ENCODE measurements at regions not wholly inside any gene's neighbourhood (a gene's known extent, or its start where the extent isn't known, plus 50 kb on each side); places are given as distances from the start of the nearest gene placed in this dataset.

DNA sequence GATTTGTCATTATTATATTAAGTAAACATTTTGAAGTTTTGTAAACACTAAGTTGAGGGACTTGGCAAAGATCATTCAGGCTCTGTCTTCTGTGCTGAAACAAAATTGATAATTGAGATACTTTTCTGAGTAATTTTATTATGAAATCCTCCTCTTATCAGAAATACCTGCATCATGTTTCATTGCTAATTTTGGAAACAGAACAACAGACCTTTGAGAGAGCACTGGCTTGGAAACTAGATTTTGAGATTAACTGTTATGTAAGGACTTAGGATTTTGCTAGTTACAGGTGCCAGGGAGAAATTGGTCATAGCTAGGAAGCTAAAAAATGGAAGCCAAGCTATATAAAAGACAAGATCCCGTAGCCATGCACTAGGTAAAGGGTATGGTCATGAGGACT, 201.7 kb upstream of the DCN start:
- Histone ChIP-seq H3K9me3 (ENCODE audit: insufficient read depth, low read length) (no peaks in the 10 kb centered on the region), H3K9me2 (replicated peaks; ENCODE audit: insufficient read depth, low read length) (no peaks in the 10 kb centered on the region), H3K79me2 (ENCODE audit: insufficient read depth, low read length) (no peaks in the 10 kb centered on the region), H3K36me3 (ENCODE audit: low read length) (no peaks in the 10 kb centered on the region), H3F3A (ENCODE audit: insufficient read depth) (no peaks in the 10 kb centered on the region), H3K27ac (ENCODE audit: low read depth, low read length) (no peak overlapping the region), H3K9ac (ENCODE audit: low read length) (no peak overlapping the region), H3K4me2 (ENCODE audit: low read depth, low read length, poor library complexity, severe bottlenecking) (no peak overlapping the region), H3K4me3 (ENCODE audit: insufficient read depth, low read length, poor library complexity, severe bottlenecking) (no peak overlapping the region), H2AFZ (ENCODE audit: low read depth, low read length, severe bottlenecking) (no peak overlapping the region), H4K20me1 (ENCODE audit: low read depth, low read length) (no peaks in the 10 kb centered on the region), H3K27me3 (ENCODE audit: low read length) (no peaks in the 10 kb centered on the region)
- TF ChIP-seq EZH2phosphoT487 (conservative IDR thresholded peaks at IDR 0.05; ENCODE audit: low read length): no peak
- TF ChIP-seq, protein P1, sequence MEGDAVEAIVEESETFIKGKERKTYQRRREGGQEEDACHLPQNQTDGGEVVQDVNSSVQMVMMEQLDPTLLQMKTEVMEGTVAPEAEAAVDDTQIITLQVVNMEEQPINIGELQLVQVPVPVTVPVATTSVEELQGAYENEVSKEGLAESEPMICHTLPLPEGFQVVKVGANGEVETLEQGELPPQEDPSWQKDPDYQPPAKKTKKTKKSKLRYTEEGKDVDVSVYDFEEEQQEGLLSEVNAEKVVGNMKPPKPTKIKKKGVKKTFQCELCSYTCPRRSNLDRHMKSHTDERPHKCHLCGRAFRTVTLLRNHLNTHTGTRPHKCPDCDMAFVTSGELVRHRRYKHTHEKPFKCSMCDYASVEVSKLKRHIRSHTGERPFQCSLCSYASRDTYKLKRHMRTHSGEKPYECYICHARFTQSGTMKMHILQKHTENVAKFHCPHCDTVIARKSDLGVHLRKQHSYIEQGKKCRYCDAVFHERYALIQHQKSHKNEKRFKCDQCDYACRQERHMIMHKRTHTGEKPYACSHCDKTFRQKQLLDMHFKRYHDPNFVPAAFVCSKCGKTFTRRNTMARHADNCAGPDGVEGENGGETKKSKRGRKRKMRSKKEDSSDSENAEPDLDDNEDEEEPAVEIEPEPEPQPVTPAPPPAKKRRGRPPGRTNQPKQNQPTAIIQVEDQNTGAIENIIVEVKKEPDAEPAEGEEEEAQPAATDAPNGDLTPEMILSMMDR (IDR thresholded peaks at IDR 0.05; ENCODE audit: insufficient read depth, low read length, poor library complexity, severe bottlenecking): no peak

GRCh38 chr12:91383099-91383498, 200.5 kb upstream of the DCN start:
- Histone ChIP-seq H3K4me3 (ENCODE audit: insufficient read depth, low read length, poor library complexity, severe bottlenecking) (no peak overlapping the region), H3K27me3 (ENCODE audit: low read length) (no peaks in the 10 kb centered on the region), H3K27ac (ENCODE audit: low read depth, low read length) (no peak overlapping the region), H3K36me3 (ENCODE audit: low read length) (no peaks in the 10 kb centered on the region), H3K9me3 (ENCODE audit: insufficient read depth, low read length) (no peaks in the 10 kb centered on the region), H3K9ac (ENCODE audit: low read length) (no peak overlapping the region), H3K4me2 (ENCODE audit: low read depth, low read length, poor library complexity, severe bottlenecking) (no peak overlapping the region), H3K9me2 (replicated peaks; ENCODE audit: insufficient read depth, low read length) (no peaks in the 10 kb centered on the region), H3F3A (ENCODE audit: insufficient read depth) (no peaks in the 10 kb centered on the region), H2AFZ (ENCODE audit: low read depth, low read length, severe bottlenecking) (no peak overlapping the region), H3K79me2 (ENCODE audit: insufficient read depth, low read length) (no peaks in the 10 kb centered on the region), H4K20me1 (ENCODE audit: low read depth, low read length) (no peaks in the 10 kb centered on the region)
- TF ChIP-seq, protein P1 (IDR thresholded peaks at IDR 0.05; ENCODE audit: insufficient read depth, low read length, poor library complexity, severe bottlenecking): no peak
- TF ChIP-seq EZH2phosphoT487 (conservative IDR thresholded peaks at IDR 0.05; ENCODE audit: low read length): no peak

GRCh38 chr12:91382081-91382543, 199.5 kb upstream of the DCN start:
- no peak overlapping the region for H2AFZ ChIP-seq (ENCODE audit: low read depth, low read length, severe bottlenecking)

More at GRCh38 chr12:91382081-91382543, 199.5 kb upstream of the DCN start:
- H3K9ac ChIP-seq (ENCODE audit: low read length): no peak overlapping the region
- TF ChIP-seq, protein P1 (IDR thresholded peaks at IDR 0.05; ENCODE audit: insufficient read depth, low read length, poor library complexity, severe bottlenecking): peak; percentile 73
- TF ChIP-seq EZH2phosphoT487 (conservative IDR thresholded peaks at IDR 0.05; ENCODE audit: low read length): no peak
- H3K79me2 ChIP-seq (ENCODE audit: insufficient read depth, low read length): no peaks in the 10 kb centered on the region
- H3F3A ChIP-seq (ENCODE audit: insufficient read depth): no peaks in the 10 kb centered on the region
- H3K36me3 ChIP-seq (ENCODE audit: low read length): no peaks in the 10 kb centered on the region
- H3K4me3 ChIP-seq (ENCODE audit: insufficient read depth, low read length, poor library complexity, severe bottlenecking): no peak overlapping the region
- no peaks in the 10 kb centered on the region for H3K27me3 ChIP-seq (ENCODE audit: low read length)
- no peaks in the 10 kb centered on the region for H3K9me3 ChIP-seq (ENCODE audit: insufficient read depth, low read length)
- H3K4me2 ChIP-seq (ENCODE audit: low read depth, low read length, poor library complexity, severe bottlenecking): no peak overlapping the region
- H3K9me2 ChIP-seq (replicated peaks; ENCODE audit: insufficient read depth, low read length): no peaks in the 10 kb centered on the region
- H3K27ac ChIP-seq (ENCODE audit: low read depth, low read length): no peak overlapping the region
- no peaks in the 10 kb centered on the region for H4K20me1 ChIP-seq (ENCODE audit: low read depth, low read length)

Data from SU-DHL-6 (cell line).